GM10266 (cell line): ENCODE measurements at regions not wholly inside any gene's neighbourhood (a gene's known extent, or its start where the extent isn't known, plus 50 kb on each side); places are given as distances from the start of the nearest gene placed in this dataset.

Source experiments
- DNase-seq: peaks from one replicate; pipeline ENCODE4 v3.0.0; 2012; ENCODE audit errors: extremely low spot score
- TF ChIP-seq, protein P1 (sequence below): IDR thresholded peaks from 2 replicates; pipeline ENCODE4 v1.5.1; 2012; ENCODE audit warnings: mild to moderate bottlenecking, low read depth; ENCODE audit not compliant: control insufficient read depth, insufficient read depth; ENCODE audit errors: missing control alignments

DNA sequence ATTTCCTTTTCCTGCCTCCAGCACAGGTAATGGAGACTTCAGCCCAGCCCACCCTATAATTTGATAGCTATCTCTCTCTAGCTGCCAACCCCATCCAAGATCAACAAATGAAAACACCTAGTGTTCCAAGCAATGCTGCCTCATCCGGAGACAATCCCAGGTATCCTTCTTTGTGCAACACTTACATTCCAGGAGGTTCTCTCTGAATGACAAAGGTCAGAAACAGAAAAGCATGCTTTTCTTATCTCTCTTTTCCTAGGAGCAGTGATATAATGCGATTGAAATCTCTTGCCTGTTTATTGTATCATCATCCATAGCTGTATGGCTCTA, 699.3 kb downstream of the INHBA start:
- DNase-seq = no peak

GRCh38 chr7:41002741-41003610, 699.9 kb downstream of the INHBA start:
- DNase-seq = peak; percentile 8
- TF ChIP-seq, protein P1, sequence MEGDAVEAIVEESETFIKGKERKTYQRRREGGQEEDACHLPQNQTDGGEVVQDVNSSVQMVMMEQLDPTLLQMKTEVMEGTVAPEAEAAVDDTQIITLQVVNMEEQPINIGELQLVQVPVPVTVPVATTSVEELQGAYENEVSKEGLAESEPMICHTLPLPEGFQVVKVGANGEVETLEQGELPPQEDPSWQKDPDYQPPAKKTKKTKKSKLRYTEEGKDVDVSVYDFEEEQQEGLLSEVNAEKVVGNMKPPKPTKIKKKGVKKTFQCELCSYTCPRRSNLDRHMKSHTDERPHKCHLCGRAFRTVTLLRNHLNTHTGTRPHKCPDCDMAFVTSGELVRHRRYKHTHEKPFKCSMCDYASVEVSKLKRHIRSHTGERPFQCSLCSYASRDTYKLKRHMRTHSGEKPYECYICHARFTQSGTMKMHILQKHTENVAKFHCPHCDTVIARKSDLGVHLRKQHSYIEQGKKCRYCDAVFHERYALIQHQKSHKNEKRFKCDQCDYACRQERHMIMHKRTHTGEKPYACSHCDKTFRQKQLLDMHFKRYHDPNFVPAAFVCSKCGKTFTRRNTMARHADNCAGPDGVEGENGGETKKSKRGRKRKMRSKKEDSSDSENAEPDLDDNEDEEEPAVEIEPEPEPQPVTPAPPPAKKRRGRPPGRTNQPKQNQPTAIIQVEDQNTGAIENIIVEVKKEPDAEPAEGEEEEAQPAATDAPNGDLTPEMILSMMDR = peak; percentile 82

More for the DNA sequence above, 699.3 kb downstream of the INHBA start:
- TF ChIP-seq, protein P1 = no peak

- TF ChIP-seq, protein P1 = no peak
- no peak for DNase-seq
Observed at GRCh38 chr7:41000042-41000441, 702.8 kb downstream of the INHBA start.

DNA sequence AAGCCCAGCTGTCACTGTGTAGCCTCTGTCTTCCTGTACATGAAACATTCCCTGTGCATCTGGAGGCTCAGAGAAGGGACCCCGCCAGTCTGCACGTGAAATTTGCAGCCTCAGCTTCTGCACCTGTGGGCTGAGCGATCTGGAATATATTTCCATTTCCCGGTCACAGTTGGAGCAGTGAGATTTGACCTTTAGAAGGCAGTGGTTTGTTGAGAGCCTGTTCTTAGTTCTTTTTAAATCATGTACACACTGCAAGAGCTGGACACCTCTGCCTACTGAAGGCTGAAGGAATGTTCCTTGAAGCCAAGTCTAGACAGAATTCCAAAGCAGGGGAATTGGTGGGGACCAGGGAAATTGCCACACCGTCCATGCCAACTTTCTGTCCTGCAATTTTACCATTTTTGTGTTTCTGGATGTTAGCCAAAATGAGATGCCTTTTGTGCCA, 706.6 kb downstream of the INHBA start:
- no peak for DNase-seq
- TF ChIP-seq, protein P1 = no peak

- DNase-seq = no peak
- TF ChIP-seq, protein P1 = no peak
Observed at GRCh38 chr7:40990841-40991240, 712.0 kb downstream of the INHBA start.

DNA sequence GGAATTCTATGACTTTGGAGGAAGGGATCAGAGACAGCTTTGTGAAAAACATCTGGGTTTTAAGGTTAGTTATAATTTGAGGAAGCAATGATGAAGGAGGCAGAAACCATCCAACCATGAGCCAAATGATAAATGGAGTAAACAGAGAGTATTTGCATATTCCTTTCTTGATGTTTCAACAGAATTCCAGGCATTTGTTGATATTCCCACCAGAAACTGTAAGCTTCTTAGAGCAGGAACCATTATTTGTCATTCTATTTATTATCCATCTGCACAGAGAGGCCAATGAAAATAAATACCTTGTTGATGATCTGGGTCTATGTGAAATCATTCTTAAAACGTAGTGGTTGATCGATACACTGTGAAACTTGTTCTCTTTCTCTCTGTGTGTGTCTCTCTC, 715.3 kb downstream of the INHBA start:
- no peak for DNase-seq
- TF ChIP-seq, protein P1 = no peak

GRCh38 chr7:40986351-40986873, 716.5 kb downstream of the INHBA start:
- TF ChIP-seq, protein P1 = no peak
- no peak for DNase-seq
